Pancreas (tissue), 10 donors: ENCODE measurements at regions not wholly inside any gene's neighbourhood (a gene's known extent, or its start where the extent isn't known, plus 50 kb on each side); places are given as distances from the start of the nearest gene placed in this dataset.

Experiments used
- ATAC-seq, 4 donors: fragments of 200-7000 bp; cut with Tn5 transposase; one replicate each; pipeline versions ENCODE4 v1.8.0 to v1.9.1; 2020; ENCODE audit warnings: mild to moderate bottlenecking in 4 of 4, moderate library complexity in 4 of 4
- DNase-seq, 6 donors: peaks; one replicate each; pipeline ENCODE4 v3.0.0-alpha.2; 2020
- FAIRE-seq: peaks from 2 replicates; lab custom pipeline; 2012; peaks lifted over from hg19 to GRCh38; lab: Jason Lieb, UNC
- H3K27ac ChIP-seq, 4 donors: fragments of 200-600 bp; sonication (generic); 1 replicate in 3 of 4; 2 replicates in 1 of 4; pipeline versions ENCODE4 v1.5.0 to v1.8.0; 2020
- H3K27me3 ChIP-seq, 4 donors: fragments of 200-600 bp; one replicate each; pipeline ENCODE4 v1.8.0; 2021
- H3K36me3 ChIP-seq, 3 donors: fragments of 200-600 bp; sonication (generic) in 1 of 3; one replicate each; pipeline versions ENCODE4 v1.5.0 to v1.8.0; 2020 to 2021
- H3K4me1 ChIP-seq, 3 donors: fragments of 200-600 bp; one replicate each; pipeline ENCODE4 v1.8.0; 2021
- H3K4me3 ChIP-seq, 4 donors: fragments of 200-600 bp; sonication (generic) in 2 of 4; one replicate each; pipeline versions ENCODE4 v1.5.0 to v1.8.0; 2020 to 2021
- H3K9me3 ChIP-seq, 4 donors: fragments of 200-600 bp; one replicate each; pipeline ENCODE4 v1.8.0; 2021
- CTCF ChIP-seq, 4 donors: fragments of 200-600 bp; sonication (generic) in 3 of 4; IDR thresholded peaks; one replicate each; pipeline versions ENCODE4 v1.5.0 to v1.8.0; 2021; ENCODE audit warnings: antibody characterized with exemption in 4 of 4
- WGBS, 2 donors: extraction: QIAGEN DNeasy Blood & Tissue Kit; methylation state at CpG; one replicate each; pipeline ENCODE4 v1.1.7; 2013; 5-methylcytosine and 5-hydroxymethylcytosine counted together
- intact Hi-C, 3 donors: fragments of 100-400 bp; cut with DNase I; formaldehyde crosslinking; loops; one replicate each; pipeline versions ENCODE4 v1.11.1 to v1.14.2; 2022
- donor health status: healthy with polysubstance abuse.
- donor health status: DM: no; HTN: no; CAD: no; lungs with moderate emphysema.
- donor health status: DM: no; HTN: no; CAD: no.
- donor health status: control.
- donor health status: control.
- donor health status: Bipolar disorder and iron deficiency.
- donor health status: DM: yes; HTN: yes; CAD: no.
- donor health status: DM: no; HTN: no; CAD: no.
- donor health status: DM: no; HTN: no; CAD: no.
- donor health status: DM: yes; HTN: yes; CAD: no.

- no peak for FAIRE-seq
- 46 to 64% methylated on average over 9 of the region's 9 CpGs for WGBS, 2 donors
Observed at GRCh38 chr7:51679358-51679757, 362.7 kb upstream of the COBL start.

GRCh38 chr7:51666751-51667150 lies 350.1 kb upstream of the COBL start:
- no peak for DNase-seq
- ATAC-seq: no peak
- no peak overlapping the region for H3K4me3 ChIP-seq
- H3K4me1 ChIP-seq: no peaks in the 10 kb centered on the region
- no peak for TF ChIP-seq CTCF (IDR thresholded peaks at IDR 0.05)
- H3K36me3 ChIP-seq: no peaks in the 10 kb centered on the region
- H3K9me3 ChIP-seq: no peaks in the 10 kb centered on the region
- WGBS, 2 donors: 4 to 7% methylated on average over 5 of the region's 5 CpGs
- no peaks in the 10 kb centered on the region for H3K27me3 ChIP-seq
- intact Hi-C loops: no loop called here
- H3K27ac ChIP-seq: no peak overlapping the region
- no peak for FAIRE-seq

More at GRCh38 chr7:51679358-51679757, 362.7 kb upstream of the COBL start:
- Histone ChIP-seq H3K27ac (no peak overlapping the region), H3K4me3 (no peak overlapping the region), H3K27me3 (no peaks in the 10 kb centered on the region), H3K9me3 (no peaks in the 10 kb centered on the region), H3K4me1 (no peaks in the 10 kb centered on the region), H3K36me3 (no peaks in the 10 kb centered on the region)
- no peak for TF ChIP-seq CTCF (IDR thresholded peaks at IDR 0.05)
- intact Hi-C loops: no loop called here
- ATAC-seq (no peak), DNase-seq (no peak)

GRCh38 chr7:51666266-51666665 lies 349.7 kb upstream of the COBL start:
- H3K27ac ChIP-seq: no peak overlapping the region
- no peaks in the 10 kb centered on the region for H3K36me3 ChIP-seq
- H3K9me3 ChIP-seq: no peaks in the 10 kb centered on the region
- WGBS, 2 donors: 4 to 6% methylated on average over 3 of the region's 3 CpGs
- no peaks in the 10 kb centered on the region for H3K27me3 ChIP-seq
- H3K4me3 ChIP-seq: no peak overlapping the region
- H3K4me1 ChIP-seq: no peaks in the 10 kb centered on the region
- FAIRE-seq: no peak
- ATAC-seq: no peak
- intact Hi-C loops: no loop called here
- no peak for TF ChIP-seq CTCF (IDR thresholded peaks at IDR 0.05)
- no peak for DNase-seq

DNA sequence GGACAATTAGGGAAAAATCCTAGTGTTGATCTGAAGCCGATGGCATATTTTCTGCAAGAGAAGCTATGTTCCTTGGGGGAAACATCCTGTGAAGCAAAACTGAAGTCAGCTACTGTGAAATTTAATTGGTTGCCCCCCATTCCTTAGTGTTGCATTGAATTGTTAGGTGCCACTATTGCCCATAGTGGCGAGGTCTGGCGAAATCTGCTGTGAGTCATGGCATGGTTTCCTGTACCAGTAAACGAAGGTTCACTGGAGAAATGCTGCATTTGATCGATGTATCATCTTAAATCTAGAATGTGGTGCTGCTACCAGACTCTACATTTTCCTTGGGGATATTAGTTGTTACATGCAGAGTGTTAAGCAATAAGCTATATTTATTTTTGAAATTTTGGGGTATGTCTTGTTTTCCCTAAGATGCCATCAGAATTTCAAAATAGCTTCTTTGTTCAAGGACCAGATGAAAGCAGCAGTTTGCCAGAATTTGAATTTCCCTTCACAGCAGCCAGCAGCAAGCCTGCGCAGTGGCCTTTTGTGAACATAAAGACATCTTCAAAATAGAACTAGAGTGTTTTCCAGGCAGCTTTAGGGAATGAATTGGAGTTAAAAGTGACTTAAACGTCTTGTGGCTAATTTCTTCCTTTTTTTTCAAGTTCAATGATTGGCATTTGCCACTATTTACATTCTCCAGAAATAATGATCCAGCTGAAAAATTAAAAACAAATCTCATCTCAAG lies 348.6 kb upstream of the COBL start:
- DNase-seq: no peak
- H3K4me1 ChIP-seq: no peaks in the 10 kb centered on the region
- no peak for TF ChIP-seq CTCF (IDR thresholded peaks at IDR 0.05)
- intact Hi-C loops: no loop called here
- H3K9me3 ChIP-seq: no peaks in the 10 kb centered on the region
- 56 to 68% methylated on average over 7 of the region's 7 CpGs for WGBS, 2 donors
- H3K4me3 ChIP-seq: no peak overlapping the region
- no peak for FAIRE-seq
- no peak overlapping the region for H3K27ac ChIP-seq
- ATAC-seq: no peak
- no peaks in the 10 kb centered on the region for H3K27me3 ChIP-seq
- H3K36me3 ChIP-seq: no peaks in the 10 kb centered on the region

DNA sequence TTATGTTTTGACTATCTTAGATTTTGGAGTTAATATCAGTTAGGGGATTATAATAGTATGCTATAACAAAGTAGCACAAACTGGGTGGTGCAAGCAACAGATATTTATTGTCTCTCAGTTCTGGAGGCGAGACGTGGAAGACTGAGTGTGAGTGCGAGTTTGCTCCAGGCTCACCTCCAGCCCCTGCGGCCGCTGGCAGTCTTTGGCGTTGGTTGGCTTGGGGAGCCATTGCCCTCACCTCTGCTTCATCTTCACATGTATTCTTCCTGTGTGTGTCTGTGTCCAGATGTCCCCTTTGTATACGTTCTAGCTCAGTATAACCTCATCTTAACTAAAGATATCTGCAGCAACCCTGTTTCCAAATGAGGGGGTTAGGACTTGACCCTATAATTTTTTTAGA lies 343.9 kb upstream of the COBL start:
- 68 to 75% methylated on average over 7 of the region's 7 CpGs for WGBS, 2 donors

More for the DNA sequence above, 343.9 kb upstream of the COBL start:
- Histone ChIP-seq H3K9me3 (no peaks in the 10 kb centered on the region), H3K36me3 (no peaks in the 10 kb centered on the region), H3K4me1 (no peaks in the 10 kb centered on the region), H3K4me3 (no peak overlapping the region), H3K27ac (no peak overlapping the region), H3K27me3 (no peaks in the 10 kb centered on the region)
- intact Hi-C loops: no loop called here
- ATAC-seq (no peak), DNase-seq (no peak), FAIRE-seq (no peak)
- TF ChIP-seq CTCF (IDR thresholded peaks at IDR 0.05): no peak
